ENCODE measurements at regions not wholly inside any gene's neighbourhood (a gene's known extent, or its start where the extent isn't known, plus 50 kb on each side); places are given as distances from the start of the nearest gene placed in this dataset.

DNA sequence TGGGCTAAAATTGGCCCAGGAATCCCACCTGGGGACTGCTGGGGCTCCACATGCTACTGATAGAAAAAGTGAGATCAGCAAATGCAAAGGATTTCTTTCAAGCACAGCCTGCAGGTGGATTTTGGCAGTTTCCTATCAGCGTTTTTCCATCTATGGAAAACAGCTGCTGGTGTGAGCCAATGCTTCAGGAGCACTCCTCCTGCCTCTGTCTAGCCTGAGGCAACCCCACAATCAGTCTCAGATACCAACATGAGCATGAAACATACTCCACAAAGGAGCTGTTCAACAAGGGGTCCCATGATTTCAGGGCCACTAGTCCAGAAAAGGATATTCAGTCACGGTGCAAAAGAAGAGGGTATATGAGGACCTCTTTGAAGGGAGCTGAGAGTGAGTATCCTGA is 311.5 kb upstream of the THBS1 start:
- no peaks in the 10 kb centered on the region for H3K4me1 ChIP-seq (ENCODE audit: insufficient read depth, low read length, severe bottlenecking)

DNA sequence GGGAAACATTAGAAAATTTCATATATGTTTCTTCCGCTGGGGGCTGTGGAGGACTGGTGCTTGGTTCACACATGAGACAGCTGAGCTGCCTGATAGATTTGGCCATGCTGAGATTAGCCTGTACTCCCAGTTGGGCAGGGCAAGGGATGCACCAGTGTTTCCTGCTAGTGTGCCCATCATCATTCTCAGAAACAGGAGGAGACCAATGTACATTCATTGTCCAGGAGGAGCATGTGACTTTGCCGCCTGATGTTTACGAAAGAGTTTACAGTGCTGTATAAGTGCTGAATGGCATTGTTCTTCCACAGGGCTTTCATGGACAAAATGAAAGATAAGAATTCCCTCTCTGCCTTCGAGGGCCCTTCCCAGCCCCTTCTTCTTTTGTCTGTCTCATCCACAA is 311.1 kb upstream of the THBS1 start:
- H2AFZ ChIP-seq (ENCODE audit: low read length): no peak overlapping the region
- no peaks in the 10 kb centered on the region for H3K36me3 ChIP-seq (ENCODE audit: insufficient read depth, low read length)
- H3K9me2 ChIP-seq (ENCODE audit: low read depth, low read length): no peaks in the 10 kb centered on the region
- H3K9me3 ChIP-seq (ENCODE audit: low read length): no peaks in the 10 kb centered on the region
- H3F3A ChIP-seq (ENCODE audit: insufficient read depth, low read length): no peaks in the 10 kb centered on the region
- no peak overlapping the region for H3K27ac ChIP-seq (ENCODE audit: low read depth, low read length, poor library complexity, severe bottlenecking)
- no peaks in the 10 kb centered on the region for H4K20me1 ChIP-seq (ENCODE audit: insufficient read depth, low read length)
- no peak overlapping the region for H3K9ac ChIP-seq (ENCODE audit: low read length)
- H3K4me1 ChIP-seq (ENCODE audit: insufficient read depth, low read length, severe bottlenecking): no peaks in the 10 kb centered on the region
- TF ChIP-seq EZH2 (IDR thresholded peaks at IDR 0.05; ENCODE audit: borderline replicate concordance, low read length): no peak
- TF ChIP-seq, protein P1, sequence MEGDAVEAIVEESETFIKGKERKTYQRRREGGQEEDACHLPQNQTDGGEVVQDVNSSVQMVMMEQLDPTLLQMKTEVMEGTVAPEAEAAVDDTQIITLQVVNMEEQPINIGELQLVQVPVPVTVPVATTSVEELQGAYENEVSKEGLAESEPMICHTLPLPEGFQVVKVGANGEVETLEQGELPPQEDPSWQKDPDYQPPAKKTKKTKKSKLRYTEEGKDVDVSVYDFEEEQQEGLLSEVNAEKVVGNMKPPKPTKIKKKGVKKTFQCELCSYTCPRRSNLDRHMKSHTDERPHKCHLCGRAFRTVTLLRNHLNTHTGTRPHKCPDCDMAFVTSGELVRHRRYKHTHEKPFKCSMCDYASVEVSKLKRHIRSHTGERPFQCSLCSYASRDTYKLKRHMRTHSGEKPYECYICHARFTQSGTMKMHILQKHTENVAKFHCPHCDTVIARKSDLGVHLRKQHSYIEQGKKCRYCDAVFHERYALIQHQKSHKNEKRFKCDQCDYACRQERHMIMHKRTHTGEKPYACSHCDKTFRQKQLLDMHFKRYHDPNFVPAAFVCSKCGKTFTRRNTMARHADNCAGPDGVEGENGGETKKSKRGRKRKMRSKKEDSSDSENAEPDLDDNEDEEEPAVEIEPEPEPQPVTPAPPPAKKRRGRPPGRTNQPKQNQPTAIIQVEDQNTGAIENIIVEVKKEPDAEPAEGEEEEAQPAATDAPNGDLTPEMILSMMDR (IDR thresholded peaks at IDR 0.05; ENCODE audit: low read length): no peak
- no peak overlapping the region for H3K4me2 ChIP-seq (ENCODE audit: low read length)
- no peaks in the 10 kb centered on the region for H3K27me3 ChIP-seq (ENCODE audit: insufficient read depth, low read length)
- no peaks in the 10 kb centered on the region for H3K79me2 ChIP-seq (ENCODE audit: insufficient read depth, low read length)
- H3K4me3 ChIP-seq (ENCODE audit: low read depth, low read length, poor library complexity, severe bottlenecking): no peak overlapping the region

More for the DNA sequence above, 311.5 kb upstream of the THBS1 start:
- Histone ChIP-seq H3K36me3 (ENCODE audit: insufficient read depth, low read length) (no peaks in the 10 kb centered on the region), H3K4me2 (ENCODE audit: low read length) (no peak overlapping the region), H3K79me2 (ENCODE audit: insufficient read depth, low read length) (no peaks in the 10 kb centered on the region), H3F3A (ENCODE audit: insufficient read depth, low read length) (no peaks in the 10 kb centered on the region), H3K27me3 (ENCODE audit: insufficient read depth, low read length) (no peaks in the 10 kb centered on the region), H3K9me3 (ENCODE audit: low read length) (no peaks in the 10 kb centered on the region), H4K20me1 (ENCODE audit: insufficient read depth, low read length) (no peaks in the 10 kb centered on the region), H3K4me3 (ENCODE audit: low read depth, low read length, poor library complexity, severe bottlenecking) (no peak overlapping the region), H3K27ac (ENCODE audit: low read depth, low read length, poor library complexity, severe bottlenecking) (no peak overlapping the region), H2AFZ (ENCODE audit: low read length) (no peak overlapping the region), H3K9ac (ENCODE audit: low read length) (no peak overlapping the region), H3K9me2 (ENCODE audit: low read depth, low read length) (no peaks in the 10 kb centered on the region)
- TF ChIP-seq EZH2 (IDR thresholded peaks at IDR 0.05; ENCODE audit: borderline replicate concordance, low read length): no peak
- TF ChIP-seq, protein P1 (IDR thresholded peaks at IDR 0.05; ENCODE audit: low read length): no peak

DNA sequence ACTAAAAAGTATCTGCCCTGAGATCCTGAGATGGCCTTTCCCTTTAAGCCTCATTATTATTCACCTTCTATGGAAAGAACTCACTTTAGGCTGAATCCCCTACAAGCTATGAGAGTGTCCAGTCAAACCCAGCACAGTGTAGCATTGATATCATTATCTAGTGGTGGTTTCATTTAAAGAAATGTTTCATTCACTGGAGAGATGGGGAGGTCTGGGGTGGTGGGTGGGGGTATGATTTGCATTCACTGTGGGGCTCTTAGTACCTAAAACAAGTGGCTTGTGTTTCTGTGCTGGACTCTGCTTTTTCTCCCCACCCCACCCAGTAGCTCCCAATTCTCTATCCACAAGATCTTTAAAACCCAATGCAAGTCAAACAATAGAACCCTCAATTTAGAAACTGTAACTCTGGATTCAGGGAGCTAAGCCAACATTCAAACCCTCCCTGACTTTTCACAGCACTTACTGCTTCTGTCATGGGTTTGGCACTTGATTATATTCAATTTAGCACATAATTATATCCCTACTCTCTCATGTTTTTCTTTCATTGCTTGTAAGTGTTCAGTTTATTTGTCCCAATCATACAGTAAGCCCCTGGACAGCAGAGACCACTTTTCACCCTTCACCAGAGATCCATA is 310.5 kb upstream of the THBS1 start:
- no peaks in the 10 kb centered on the region for H4K20me1 ChIP-seq (ENCODE audit: insufficient read depth, low read length)
- no peak overlapping the region for H3K27ac ChIP-seq (ENCODE audit: low read depth, low read length, poor library complexity, severe bottlenecking)
- no peak for TF ChIP-seq EZH2 (IDR thresholded peaks at IDR 0.05; ENCODE audit: borderline replicate concordance, low read length)
- TF ChIP-seq, protein P1 (IDR thresholded peaks at IDR 0.05; ENCODE audit: low read length): no peak
- no peak overlapping the region for H3K4me3 ChIP-seq (ENCODE audit: low read depth, low read length, poor library complexity, severe bottlenecking)
- H3K9me2 ChIP-seq (ENCODE audit: low read depth, low read length): no peaks in the 10 kb centered on the region
- no peak overlapping the region for H3K9ac ChIP-seq (ENCODE audit: low read length)
- H2AFZ ChIP-seq (ENCODE audit: low read length): no peak overlapping the region
- H3K36me3 ChIP-seq (ENCODE audit: insufficient read depth, low read length): no peaks in the 10 kb centered on the region
- no peaks in the 10 kb centered on the region for H3K79me2 ChIP-seq (ENCODE audit: insufficient read depth, low read length)
- no peaks in the 10 kb centered on the region for H3F3A ChIP-seq (ENCODE audit: insufficient read depth, low read length)
- no peak overlapping the region for H3K4me2 ChIP-seq (ENCODE audit: low read length)
- no peaks in the 10 kb centered on the region for H3K4me1 ChIP-seq (ENCODE audit: insufficient read depth, low read length, severe bottlenecking)
- no peaks in the 10 kb centered on the region for H3K27me3 ChIP-seq (ENCODE audit: insufficient read depth, low read length)
- H3K9me3 ChIP-seq (ENCODE audit: low read length): no peaks in the 10 kb centered on the region
